ENCODE measurements at regions not wholly inside any gene's neighbourhood (a gene's known extent, or its start where the extent isn't known, plus 50 kb on each side); places are given as distances from the start of the nearest gene placed in this dataset.

- TF ChIP-seq EZH2 (IDR thresholded peaks at IDR 0.05; ENCODE audit: low read length, missing control alignments) (no peak), CTCF (conservative IDR thresholded peaks at IDR 0.05 in 1 of 2, IDR thresholded peaks at IDR 0.05 in 1 of 2; ENCODE audit: low read depth in 1 of 2, low read length in 2 of 2) (no peak)
- DNase-seq (ENCODE audit: low read depth in 2 of 2): peak in 1 of 2 donors; percentile 40
- no peaks in the 10 kb centered on the region for H3K36me3 ChIP-seq (ENCODE audit: control insufficient read depth, insufficient read depth, low read length)
- H3K4me1 ChIP-seq (ENCODE audit: control insufficient read depth, extremely low read depth, insufficient read depth, low read length): no peaks in the 10 kb centered on the region
- H4K20me1 ChIP-seq (ENCODE audit: control insufficient read depth, extremely low read depth, insufficient read depth, low read length): no peaks in the 10 kb centered on the region
- no peaks in the 10 kb centered on the region for H3K9me3 ChIP-seq (ENCODE audit: control insufficient read depth, insufficient read depth, low read depth, low read length)
- no peaks in the 10 kb centered on the region for H3K79me2 ChIP-seq (ENCODE audit: control insufficient read depth, insufficient read depth, low read length)
- no peak overlapping the region for H3K4me3 ChIP-seq (replicated peaks in 1 of 4; ENCODE audit: control extremely low read depth in 1 of 4, insufficient read depth in 1 of 4, low read depth in 3 of 4, low read length in 4 of 4)
- no peak overlapping the region for H3K9ac ChIP-seq (ENCODE audit: insufficient read depth, low read length)
- H3K27ac ChIP-seq (ENCODE audit: insufficient read depth, low read length): no peak overlapping the region
- no peak overlapping the region for H2AFZ ChIP-seq (ENCODE audit: low read length)
- H3K4me2 ChIP-seq (ENCODE audit: extremely low read depth, insufficient read depth, low read length): no peak overlapping the region
- no peaks in the 10 kb centered on the region for H3K27me3 ChIP-seq (ENCODE audit: control insufficient read depth, insufficient read depth, low read length)
These were observed 380.8 kb upstream of the IL12A start for GRCh38 chr3:159607856-159608255.

GRCh38 chr3:159608311-159608710, 380.3 kb upstream of the IL12A start:
- Histone ChIP-seq H3K27ac (ENCODE audit: insufficient read depth, low read length) (no peak overlapping the region), H2AFZ (ENCODE audit: low read length) (no peak overlapping the region), H3K27me3 (ENCODE audit: control insufficient read depth, insufficient read depth, low read length) (no peaks in the 10 kb centered on the region), H3K4me1 (ENCODE audit: control insufficient read depth, extremely low read depth, insufficient read depth, low read length) (no peaks in the 10 kb centered on the region), H3K4me3 (replicated peaks in 1 of 4; ENCODE audit: control extremely low read depth in 1 of 4, insufficient read depth in 1 of 4, low read depth in 3 of 4, low read length in 4 of 4) (no peak overlapping the region), H4K20me1 (ENCODE audit: control insufficient read depth, extremely low read depth, insufficient read depth, low read length) (no peaks in the 10 kb centered on the region), H3K9me3 (ENCODE audit: control insufficient read depth, insufficient read depth, low read depth, low read length) (no peaks in the 10 kb centered on the region), H3K79me2 (ENCODE audit: control insufficient read depth, insufficient read depth, low read length) (no peaks in the 10 kb centered on the region), H3K36me3 (ENCODE audit: control insufficient read depth, insufficient read depth, low read length) (no peaks in the 10 kb centered on the region), H3K9ac (ENCODE audit: insufficient read depth, low read length) (no peak overlapping the region), H3K4me2 (ENCODE audit: extremely low read depth, insufficient read depth, low read length) (no peak overlapping the region)
- no peak for DNase-seq (ENCODE audit: low read depth in 2 of 2)
- TF ChIP-seq CTCF (conservative IDR thresholded peaks at IDR 0.05 in 1 of 2, IDR thresholded peaks at IDR 0.05 in 1 of 2; ENCODE audit: low read depth in 1 of 2, low read length in 2 of 2) (no peak), EZH2 (IDR thresholded peaks at IDR 0.05; ENCODE audit: low read length, missing control alignments) (no peak)

- Histone ChIP-seq H3K36me3 (ENCODE audit: control insufficient read depth, insufficient read depth, low read length) (no peaks in the 10 kb centered on the region), H3K27me3 (ENCODE audit: control insufficient read depth, insufficient read depth, low read length) (no peaks in the 10 kb centered on the region), H3K4me3 (replicated peaks in 1 of 4; ENCODE audit: control extremely low read depth in 1 of 4, insufficient read depth in 1 of 4, low read depth in 3 of 4, low read length in 4 of 4) (no peak overlapping the region), H3K9ac (ENCODE audit: insufficient read depth, low read length) (no peak overlapping the region), H3K9me3 (ENCODE audit: control insufficient read depth, insufficient read depth, low read depth, low read length) (no peaks in the 10 kb centered on the region), H2AFZ (ENCODE audit: low read length) (no peak overlapping the region), H3K27ac (ENCODE audit: insufficient read depth, low read length) (no peak overlapping the region), H3K4me2 (ENCODE audit: extremely low read depth, insufficient read depth, low read length) (no peak overlapping the region), H3K4me1 (ENCODE audit: control insufficient read depth, extremely low read depth, insufficient read depth, low read length) (no peaks in the 10 kb centered on the region), H3K79me2 (ENCODE audit: control insufficient read depth, insufficient read depth, low read length) (no peaks in the 10 kb centered on the region), H4K20me1 (ENCODE audit: control insufficient read depth, extremely low read depth, insufficient read depth, low read length) (no peaks in the 10 kb centered on the region)
- peak in 1 of 2 donors; percentile 64 for DNase-seq (ENCODE audit: low read depth in 2 of 2)
- TF ChIP-seq EZH2 (IDR thresholded peaks at IDR 0.05; ENCODE audit: low read length, missing control alignments) (no peak), CTCF (conservative IDR thresholded peaks at IDR 0.05 in 1 of 2, IDR thresholded peaks at IDR 0.05 in 1 of 2; ENCODE audit: low read depth in 1 of 2, low read length in 2 of 2) (no peak)
These were observed 379.0 kb upstream of the IL12A start for GRCh38 chr3:159609625-159610024.
